SJSA1 (cell line): ENCODE measurements at regions not wholly inside any gene's neighbourhood (a gene's known extent, or its start where the extent isn't known, plus 50 kb on each side); places are given as distances from the start of the nearest gene placed in this dataset.
"Not testable (repeated sequence)": the region's sequence is repeated elsewhere in the genome, so short reads cannot be mapped to it uniquely, and the experiment has no call there.

ENCODE experiments used
- DNase-seq, 2 experiments: peaks; one replicate each; pipeline ENCODE4 v3.0.0-alpha.2; 2015 to 2020; ENCODE audit warnings: low spot score in 2 of 2, low read depth in 1 of 2
- H3K27ac ChIP-seq: fragments of 250-450 bp; sonication (Bioruptor Pico); 2 replicates; pipeline ENCODE4 v1.5.1; 2020; ENCODE audit warnings: mild to moderate bottlenecking, moderate library complexity
- H3K27me3 ChIP-seq: fragments of 250-450 bp; sonication (Bioruptor Pico); replicated peaks from 2 replicates; pipeline ENCODE4 v1.5.1; 2020; ENCODE audit warnings: mild to moderate bottlenecking, moderate library complexity
- H3K36me3 ChIP-seq: fragments of 250-450 bp; sonication (Bioruptor Pico); 2 replicates; pipeline ENCODE4 v1.5.1; 2020; ENCODE audit warnings: mild to moderate bottlenecking
- H3K4me1 ChIP-seq: fragments of 250-450 bp; sonication (Bioruptor Pico); replicated peaks from 2 replicates; pipeline ENCODE4 v1.6.1; 2021; ENCODE audit warnings: mild to moderate bottlenecking
- H3K4me3 ChIP-seq: fragments of 250-450 bp; sonication (Bioruptor Pico); 2 replicates; pipeline ENCODE4 v1.5.1; 2020; ENCODE audit warnings: mild to moderate bottlenecking
- H3K9me3 ChIP-seq: fragments of 250-450 bp; sonication (Bioruptor Pico); replicated peaks from 2 replicates; pipeline ENCODE4 v1.5.1; 2020; ENCODE audit warnings: mild to moderate bottlenecking

DNA sequence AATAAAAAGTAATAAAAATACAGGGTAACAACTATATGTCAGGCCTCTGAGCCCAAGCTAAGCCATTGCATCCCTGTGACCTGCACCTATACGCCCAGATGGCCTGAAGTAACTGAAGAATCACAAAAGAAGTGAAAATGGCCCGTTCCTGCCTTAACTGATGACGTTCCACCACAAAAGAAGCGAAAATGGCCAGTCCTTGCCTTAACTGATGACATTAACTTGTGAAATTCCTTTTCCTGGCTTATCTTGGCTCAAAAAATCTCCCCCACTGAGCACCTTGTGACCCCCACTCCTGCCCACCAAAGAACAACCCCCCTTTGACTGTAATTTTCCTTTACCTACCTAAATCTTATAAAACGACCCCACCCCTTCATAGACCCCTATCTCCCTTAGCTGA, 963.8 kb downstream of the FAM181B start:
- not testable (repeated sequence) for H3K27me3 ChIP-seq, H3K4me3 ChIP-seq, H3K9me3 ChIP-seq, H3K4me1 ChIP-seq, H3K27ac ChIP-seq, DNase-seq, H3K36me3 ChIP-seq

DNA sequence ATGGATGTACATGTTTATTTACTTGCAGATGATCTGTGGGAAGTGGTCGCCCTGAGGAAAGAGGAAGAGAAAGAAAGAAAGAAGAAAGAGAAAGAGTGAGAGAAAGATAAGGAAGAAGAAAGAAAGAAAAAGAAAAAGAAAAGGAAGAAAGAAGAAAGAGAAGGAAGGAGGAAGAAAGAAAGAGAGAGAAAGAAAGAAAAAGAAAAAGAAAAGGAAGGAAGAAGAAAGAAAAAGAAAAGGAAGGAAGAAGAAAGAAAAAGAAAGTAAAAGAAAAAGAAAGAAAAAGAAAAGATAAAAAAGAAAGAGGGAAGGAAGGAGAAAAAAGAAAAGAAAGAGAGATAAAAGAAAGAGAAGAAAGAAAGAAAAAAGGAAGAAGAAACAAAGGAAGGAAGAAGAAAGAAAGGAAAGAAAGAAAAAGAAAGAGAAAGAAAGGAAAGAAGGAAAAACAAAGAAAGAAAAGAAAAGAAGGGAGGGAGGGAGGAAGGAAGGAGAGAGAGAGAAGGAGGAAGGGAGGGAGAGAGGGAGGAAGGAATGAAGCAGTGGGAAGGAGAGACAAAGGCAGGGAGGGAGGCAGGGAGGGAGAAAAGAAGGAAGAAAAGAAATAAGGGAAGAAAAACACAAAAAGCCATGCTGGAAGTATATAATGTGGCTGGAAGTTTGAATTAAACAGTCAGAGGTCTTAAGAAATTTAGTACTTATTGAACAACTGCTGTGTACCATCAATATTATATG, 976.6 kb downstream of the FAM181B start:
- DNase-seq: no peak
- no peaks in the 10 kb centered on the region for H3K36me3 ChIP-seq
- H3K4me1 ChIP-seq: no peaks in the 10 kb centered on the region
- no peaks in the 10 kb centered on the region for H3K9me3 ChIP-seq
- H3K27me3 ChIP-seq: no peaks in the 10 kb centered on the region
- H3K4me3 ChIP-seq: no peak overlapping the region
- H3K27ac ChIP-seq: no peak overlapping the region

- H3K27ac ChIP-seq: no peak overlapping the region
- H3K9me3 ChIP-seq: no peaks in the 10 kb centered on the region
- DNase-seq: no peak
- no peaks in the 10 kb centered on the region for H3K4me1 ChIP-seq
- H3K27me3 ChIP-seq: no peaks in the 10 kb centered on the region
- no peak overlapping the region for H3K4me3 ChIP-seq
- H3K36me3 ChIP-seq: no peaks in the 10 kb centered on the region
These were observed 984.4 kb downstream of the FAM181B start for GRCh38 chr11:81749245-81749644.

- H3K4me3 ChIP-seq: no peak overlapping the region
- H3K27me3 ChIP-seq: no peaks in the 10 kb centered on the region
- no peak for DNase-seq
These were observed 989.1 kb downstream of the FAM181B start for GRCh38 chr11:81744336-81745116.

GRCh38 chr11:81725701-81726100, 1008.0 kb downstream of the FAM181B start:
- Histone ChIP-seq H3K27me3 (no peaks in the 10 kb centered on the region), H3K27ac (no peak overlapping the region), H3K4me1 (no peaks in the 10 kb centered on the region), H3K9me3 (no peaks in the 10 kb centered on the region), H3K36me3 (no peaks in the 10 kb centered on the region), H3K4me3 (no peak overlapping the region)
- no peak for DNase-seq

More at GRCh38 chr11:81744336-81745116, 989.1 kb downstream of the FAM181B start:
- H3K4me1 ChIP-seq: no peaks in the 10 kb centered on the region
- H3K27ac ChIP-seq: no peak overlapping the region
- H3K9me3 ChIP-seq: no peaks in the 10 kb centered on the region
- no peaks in the 10 kb centered on the region for H3K36me3 ChIP-seq

GRCh38 chr11:81717695-81718094, 1016.0 kb downstream of the FAM181B start:
- H3K27me3 ChIP-seq: no peaks in the 10 kb centered on the region
- no peak overlapping the region for H3K27ac ChIP-seq
- H3K4me3 ChIP-seq: no peak overlapping the region
- no peaks in the 10 kb centered on the region for H3K4me1 ChIP-seq
- H3K9me3 ChIP-seq: no peaks in the 10 kb centered on the region
- H3K36me3 ChIP-seq: no peaks in the 10 kb centered on the region
- no peak for DNase-seq

DNA sequence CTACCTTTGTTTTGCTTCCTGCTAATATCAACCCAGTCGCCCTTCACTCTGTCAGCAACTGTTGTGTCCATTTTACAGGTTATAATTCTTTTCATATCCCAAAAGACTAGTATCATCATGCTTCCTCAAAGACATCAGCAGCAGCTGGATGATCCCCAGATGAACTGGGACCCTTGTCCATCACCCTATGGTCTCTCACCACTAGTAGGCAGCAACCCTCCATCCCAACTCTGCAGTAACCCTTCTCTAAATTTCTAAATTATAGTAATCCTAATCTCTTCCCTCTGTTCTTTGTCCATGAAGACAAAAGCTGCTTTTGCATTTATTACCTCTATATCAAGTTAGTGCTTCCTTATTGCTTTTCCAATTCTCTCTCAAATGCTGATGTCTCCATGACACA, 1025.8 kb downstream of the FAM181B start:
- no peak overlapping the region for H3K27ac ChIP-seq

GRCh38 chr11:81705283-81705682, 1028.4 kb downstream of the FAM181B start:
- no peaks in the 10 kb centered on the region for H3K4me1 ChIP-seq
- H3K9me3 ChIP-seq: no peaks in the 10 kb centered on the region
- H3K27me3 ChIP-seq: no peaks in the 10 kb centered on the region
- DNase-seq: no peak
- H3K36me3 ChIP-seq: no peaks in the 10 kb centered on the region
- H3K4me3 ChIP-seq: no peak overlapping the region
- H3K27ac ChIP-seq: no peak overlapping the region

More for the DNA sequence above, 1025.8 kb downstream of the FAM181B start:
- no peak for DNase-seq
- Histone ChIP-seq H3K4me3 (no peak overlapping the region), H3K27me3 (no peaks in the 10 kb centered on the region), H3K9me3 (no peaks in the 10 kb centered on the region), H3K4me1 (no peaks in the 10 kb centered on the region), H3K36me3 (no peaks in the 10 kb centered on the region)

DNA sequence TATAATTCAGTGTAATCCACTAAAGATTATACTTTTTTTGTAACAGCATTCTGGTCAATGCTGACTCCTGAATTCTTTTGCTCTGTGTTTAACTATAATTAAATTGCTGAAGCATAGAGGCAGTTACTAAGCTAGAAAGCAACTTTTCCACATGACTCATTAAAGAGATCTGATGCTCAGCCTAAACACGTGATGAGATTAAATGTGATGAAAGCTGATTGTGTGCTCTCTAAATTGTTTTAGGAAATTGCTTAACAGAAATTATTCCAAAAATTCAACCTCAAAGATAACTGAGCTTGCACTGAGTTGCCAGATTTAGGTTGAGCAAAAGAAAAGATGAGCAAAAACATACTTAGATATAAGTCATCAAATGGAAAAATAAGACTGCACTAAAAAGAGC, 1033.6 kb downstream of the FAM181B start:
- no peak overlapping the region for H3K4me3 ChIP-seq
- no peaks in the 10 kb centered on the region for H3K9me3 ChIP-seq
- H3K36me3 ChIP-seq: no peaks in the 10 kb centered on the region
- DNase-seq: no peak
- H3K4me1 ChIP-seq: no peaks in the 10 kb centered on the region
- no peak overlapping the region for H3K27ac ChIP-seq
- H3K27me3 ChIP-seq: no peaks in the 10 kb centered on the region

DNA sequence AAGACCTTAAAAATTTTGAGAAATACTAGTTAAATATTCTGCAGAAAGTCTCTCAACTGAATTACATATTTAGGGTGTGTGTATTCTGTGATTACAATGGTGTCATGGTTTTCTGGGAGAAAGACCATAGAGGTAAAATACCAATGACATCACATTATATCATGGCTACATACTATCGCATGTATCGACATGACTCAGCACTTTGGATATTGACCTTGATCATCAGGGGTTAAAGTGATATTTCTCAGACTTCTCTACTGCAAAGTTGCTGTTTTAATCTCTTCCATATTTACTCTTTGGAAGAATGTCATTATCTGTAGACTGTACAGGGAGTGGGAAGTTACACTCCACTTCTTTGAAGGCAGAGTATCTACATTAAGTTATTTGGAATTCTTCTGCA, 1046.6 kb downstream of the FAM181B start:
- Histone ChIP-seq H3K36me3 (no peaks in the 10 kb centered on the region), H3K27me3 (no peaks in the 10 kb centered on the region), H3K27ac (no peak overlapping the region), H3K4me3 (no peak overlapping the region), H3K9me3 (no peaks in the 10 kb centered on the region), H3K4me1 (no peaks in the 10 kb centered on the region)
- DNase-seq: no peak

- H3K4me1 ChIP-seq: no peaks in the 10 kb centered on the region
- no peaks in the 10 kb centered on the region for H3K36me3 ChIP-seq
- DNase-seq: no peak
- H3K9me3 ChIP-seq: no peaks in the 10 kb centered on the region
- H3K4me3 ChIP-seq: no peak overlapping the region
- no peaks in the 10 kb centered on the region for H3K27me3 ChIP-seq
- no peak overlapping the region for H3K27ac ChIP-seq
These were observed 1059.5 kb downstream of the FAM181B start for GRCh38 chr11:81674211-81674610.

- no peaks in the 10 kb centered on the region for H3K4me1 ChIP-seq
- no peaks in the 10 kb centered on the region for H3K36me3 ChIP-seq
- H3K27ac ChIP-seq: no peak overlapping the region
- no peak overlapping the region for H3K4me3 ChIP-seq
- no peaks in the 10 kb centered on the region for H3K9me3 ChIP-seq
- DNase-seq: no peak
- no peaks in the 10 kb centered on the region for H3K27me3 ChIP-seq
These were observed 1060.7 kb downstream of the FAM181B start for GRCh38 chr11:81673001-81673400.

DNA sequence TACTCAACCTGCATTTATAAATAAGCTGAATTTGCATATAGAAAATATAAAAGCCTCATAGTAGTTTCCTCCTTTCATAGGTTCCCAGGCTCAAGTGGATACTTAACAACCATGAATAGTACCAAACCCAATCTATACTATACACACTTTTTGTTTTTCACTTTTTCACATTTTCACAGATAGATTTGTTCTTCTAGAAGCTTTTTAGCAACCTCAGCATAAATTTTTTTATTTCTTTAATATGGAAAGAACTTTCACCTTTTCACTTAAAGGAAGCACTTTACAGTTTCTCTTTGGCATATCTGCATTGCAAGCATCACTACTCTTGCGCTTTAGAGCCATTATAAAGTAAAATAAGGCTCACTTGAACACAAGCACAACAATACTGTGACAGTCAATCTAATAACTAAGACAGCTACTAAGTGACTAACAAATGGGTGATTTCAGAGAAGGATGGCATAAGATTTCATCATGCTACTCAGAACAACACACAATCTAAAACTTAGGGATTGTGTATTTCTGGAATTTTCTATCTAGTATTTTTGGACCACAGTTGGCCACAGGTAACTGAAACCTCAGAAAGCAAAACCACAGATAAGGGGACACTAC, 1063.6 kb downstream of the FAM181B start:
- no peak overlapping the region for H3K27ac ChIP-seq
- H3K27me3 ChIP-seq: no peaks in the 10 kb centered on the region
- no peak overlapping the region for H3K4me3 ChIP-seq
- no peaks in the 10 kb centered on the region for H3K9me3 ChIP-seq
- no peaks in the 10 kb centered on the region for H3K4me1 ChIP-seq
- H3K36me3 ChIP-seq: no peaks in the 10 kb centered on the region
- DNase-seq: no peak

DNA sequence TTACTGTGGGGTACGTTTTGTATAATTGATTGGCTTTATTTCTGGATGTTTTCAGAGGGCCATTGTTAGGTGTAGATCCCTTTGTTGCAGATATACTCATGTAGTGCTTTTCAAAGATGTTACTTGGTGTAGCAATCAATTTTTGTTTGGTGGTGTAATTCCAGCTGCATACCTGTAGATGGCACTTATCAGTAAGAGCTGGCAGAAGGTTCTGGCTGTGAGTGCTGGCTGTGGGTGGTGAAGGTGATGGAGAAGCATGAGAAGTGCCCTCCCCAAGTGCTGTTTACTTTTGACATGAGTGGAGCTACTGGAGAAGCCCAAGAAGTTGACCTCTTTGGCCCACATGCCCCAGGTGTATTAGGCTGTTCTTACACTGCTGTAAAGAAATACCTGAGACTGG, 1074.9 kb downstream of the FAM181B start:
- DNase-seq: no peak
- H3K9me3 ChIP-seq: no peaks in the 10 kb centered on the region
- no peak overlapping the region for H3K4me3 ChIP-seq
- H3K36me3 ChIP-seq: no peaks in the 10 kb centered on the region
- no peaks in the 10 kb centered on the region for H3K27me3 ChIP-seq
- H3K27ac ChIP-seq: no peak overlapping the region
- H3K4me1 ChIP-seq: no peaks in the 10 kb centered on the region
